K562 (cell line): ENCODE measurements at regions not wholly inside any gene's neighbourhood (a gene's known extent, or its start where the extent isn't known, plus 50 kb on each side); places are given as distances from the start of the nearest gene placed in this dataset.

Source experiments
- ATAC-seq: fragments of 200-7000 bp; cut with Tn5 transposase; 3 replicates; pipeline ENCODE4 v1.9.1; 2020; ENCODE audit warnings: moderate library complexity
- BruUV-seq: library from RNA; stranded (reverse); fragments of 400-500 nt; replicated peaks from 2 replicates; lab custom pipeline; 2021; lab: Mats Ljungman, UMichigan
- CTCF ChIA-PET: fragments of 300-600 bp; formaldehyde crosslinking; extraction: SDS; loops from one replicate; lab custom pipeline; 2021; ENCODE audit warnings: low intra/inter-chr PET ratio; lab: Yijun Ruan, JAX
- POLR2A ChIA-PET: fragments of 300-600, 350-650 bp; sonication (Branson Sonifier 250); formaldehyde crosslinking; extraction: SDS; loops from one replicate; lab custom pipeline; 2021; ENCODE audit warnings: antibody characterized with exemption, inconsistent platforms; lab: Yijun Ruan, JAX
- DNase-seq, 4 experiments: peaks; one replicate each; pipeline versions ENCODE4 v3.0.0 to v3.0.0-alpha.2; 2011 to 2018; ENCODE audit warnings: low spot score in 3 of 4, mixed read lengths in 3 of 4; ENCODE audit errors: extremely low read depth in 1 of 4
- FAIRE-seq: peaks from 2 replicates; lab custom pipeline; 2011; peaks lifted over from hg19 to GRCh38; lab: Jason Lieb, UNC
- H2AFZ ChIP-seq: 2 replicates; pipeline ENCODE4 v1.6.0; 2011; ENCODE audit warnings: low read depth, low read length, control low read depth, inconsistent platforms
- H3K27ac ChIP-seq: fragments of 200-600 bp; 3 replicates; pipeline ENCODE4 v1.8.0; 2011; ENCODE audit warnings: low read depth, mild to moderate bottlenecking, control low read depth, inconsistent platforms, low read length, moderate library complexity, mixed read lengths; ENCODE audit errors: extremely low read depth
- H3K27me3 ChIP-seq, 2 experiments: fragments of 300-600 bp in 1 of 2; 2 replicates in 1 of 2; 3 replicates in 1 of 2; pipeline versions ENCODE4 v1.6.0 to v1.8.0; 2011; ENCODE audit warnings: inconsistent platforms in 2 of 2, low read length in 2 of 2, mild to moderate bottlenecking in 1 of 2, mixed read lengths in 1 of 2, moderate library complexity in 1 of 2; ENCODE audit not compliant: control insufficient read depth in 2 of 2, insufficient read depth in 2 of 2
- H3K36me3 ChIP-seq: fragments of 300-600 bp; 3 replicates; pipeline ENCODE4 v1.8.0; 2011; ENCODE audit warnings: mild to moderate bottlenecking, low read length, inconsistent platforms; ENCODE audit not compliant: control insufficient read depth, insufficient read depth
- H3K4me1 ChIP-seq, 2 experiments: fragments of 200-600 bp in 1 of 2; replicated peaks in 1 of 2; 2 replicates in 1 of 2; 3 replicates in 1 of 2; pipeline versions ENCODE4 v1.5.1 to v1.8.0; 2011; ENCODE audit warnings: inconsistent platforms in 2 of 2, low read length in 2 of 2, mild to moderate bottlenecking in 1 of 2, mixed read lengths in 1 of 2, moderate library complexity in 1 of 2; ENCODE audit not compliant: control insufficient read depth in 2 of 2, insufficient read depth in 2 of 2
- H3K4me2 ChIP-seq: 2 replicates; pipeline ENCODE4 v1.6.1; 2011; ENCODE audit warnings: low read length, control low read depth, inconsistent platforms, mixed read lengths; ENCODE audit not compliant: insufficient read depth
- H3K4me3 ChIP-seq: fragments of 200-600 bp; sonication (generic), shearing (Covaris generic); 2 replicates; pipeline ENCODE4 v1.5.1; 2016; ENCODE audit warnings: control low read depth, inconsistent platforms
- H3K79me2 ChIP-seq: fragments of 200-600 bp; 3 replicates; pipeline ENCODE4 v1.8.0; 2011; ENCODE audit warnings: low read length, inconsistent platforms; ENCODE audit not compliant: control insufficient read depth, insufficient read depth
- H3K9ac ChIP-seq, 2 experiments: 2 replicates each; pipeline versions ENCODE4 v1.6.0 to v1.6.1; 2011; ENCODE audit warnings: low read depth in 2 of 2, low read length in 2 of 2, control low read depth in 1 of 2, inconsistent platforms in 1 of 2, mild to moderate bottlenecking in 1 of 2, mixed read lengths in 1 of 2; ENCODE audit not compliant: insufficient read depth in 1 of 2
- H3K9me1 ChIP-seq: one replicate; pipeline ENCODE4 v1.6.0; 2011; ENCODE audit warnings: inconsistent platforms, mild to moderate bottlenecking, low read length, moderate library complexity; ENCODE audit not compliant: control insufficient read depth, insufficient read depth
- H3K9me3 ChIP-seq: replicated peaks from 2 replicates; pipeline ENCODE4 v1.5.1; 2011; ENCODE audit warnings: low read depth, low read length, inconsistent platforms; ENCODE audit not compliant: control insufficient read depth, insufficient read depth
- H4K20me1 ChIP-seq: replicated peaks from 2 replicates; pipeline ENCODE4 v1.6.1; 2011; ENCODE audit warnings: low read length, inconsistent platforms, mixed read lengths; ENCODE audit not compliant: control insufficient read depth, insufficient read depth
- EGR1 ChIP-seq: fragments of 450-650 bp; conservative IDR thresholded peaks from 2 replicates; pipeline ENCODE4 v1.6.1; 2017; ENCODE audit warnings: mild to moderate bottlenecking
- FOSL1 ChIP-seq: fragments of 200-800 bp; sonication (Bioruptor generic); conservative IDR thresholded peaks from 2 replicates; pipeline ENCODE4 v1.6.1; 2016; ENCODE audit warnings: missing genetic modification characterization, missing compliant biosample characterization
- GTF2E2 ChIP-seq: fragments of 200-800 bp; sonication (Bioruptor generic); IDR thresholded peaks from 2 replicates; pipeline ENCODE4 v1.6.1; 2016; ENCODE audit warnings: missing genetic modification characterization, missing compliant biosample characterization
- MYBL2 ChIP-seq, 2 experiments: fragments of 450-650 bp in 1 of 2; sonication (generic) in 1 of 2; formaldehyde crosslinking in 1 of 2; IDR thresholded peaks; 2 replicates each; pipeline versions ENCODE4 v1.6.1 to v1.8.1; 2017 to 2022; ENCODE audit warnings: borderline replicate concordance in 1 of 2, inconsistent platforms in 1 of 2, low read depth in 1 of 2, mild to moderate bottlenecking in 1 of 2, missing genetic modification reagents in 1 of 2, moderate library complexity in 1 of 2
- NFE2 ChIP-seq: IDR thresholded peaks from 2 replicates; pipeline ENCODE4 v1.6.1; 2014; ENCODE audit warnings: antibody characterized with exemption, low read depth
- OTX1 ChIP-seq: fragments of 450-650 bp; formaldehyde crosslinking; IDR thresholded peaks from 2 replicates; pipeline ENCODE4 v1.4.0; 2022; ENCODE audit warnings: mild to moderate bottlenecking
- RB1 ChIP-seq: fragments of 450-650 bp; IDR thresholded peaks from 2 replicates; pipeline ENCODE4 v1.6.1; 2017; ENCODE audit warnings: low read depth, mild to moderate bottlenecking
- RFX1 ChIP-seq: fragments of 450-650 bp; IDR thresholded peaks from 2 replicates; pipeline ENCODE4 v1.6.1; 2016; ENCODE audit warnings: mild to moderate bottlenecking, moderate library complexity
- ZFP36 ChIP-seq: fragments of 150-350 bp; IDR thresholded peaks from 2 replicates; pipeline ENCODE4 v1.6.1; 2018; ENCODE audit warnings: low read length, low read depth; ENCODE audit not compliant: partially characterized antibody
- ZNF253 ChIP-seq: fragments of 250-450 bp; sonication (Bioruptor Pico); conservative IDR thresholded peaks from 2 replicates; pipeline ENCODE4 v1.6.1; 2021; ENCODE audit warnings: mild to moderate bottlenecking
- ZNF764 ChIP-seq: fragments of 250-450 bp; sonication (Bioruptor Pico); IDR thresholded peaks from 2 replicates; pipeline ENCODE4 v1.4.0; 2020; ENCODE audit warnings: low read depth, mild to moderate bottlenecking, moderate library complexity
- WGBS: fragments of 100-300 bp; shearing (Covaris generic); methylation state at CpG from one replicate; pipeline ENCODE4 v1.1.6; 2016; ENCODE audit warnings: low coverage, mixed read lengths; ENCODE audit not compliant: insufficient coverage; ENCODE audit errors: missing lambda C conversion rate; 5-methylcytosine and 5-hydroxymethylcytosine counted together
- in situ Hi-C: fragments of 300-500 bp; cut with MboI; formaldehyde crosslinking; loops from 4 replicates; pipeline ENCODE4 v1.15.0; 2018; ENCODE audit warnings: inconsistent platforms, mixed read lengths
- intact Hi-C: fragments of 100-400 bp; cut with micrococcal nuclease; formaldehyde crosslinking; loops from 2 replicates; pipeline ENCODE4 v1.14.2; 2022
- TF ChIP-seq, protein P1 (sequence below): fragments of 450-650 bp; IDR thresholded peaks from 2 replicates; pipeline ENCODE4 v1.7.1; 2018; ENCODE audit warnings: mild to moderate bottlenecking, low read depth; ENCODE audit not compliant: partially characterized antibody
- TF ChIP-seq, protein P2 (sequence below): fragments of 250-450 bp; sonication (Bioruptor Pico); IDR thresholded peaks from 2 replicates; pipeline ENCODE4 v1.4.0; 2020; ENCODE audit warnings: mild to moderate bottlenecking
- TF ChIP-seq, protein P3 (sequence below), 2 experiments: fragments of 250-450 bp in 1 of 2; fragments of 450-650 bp in 1 of 2; sonication (Bioruptor Pico) in 1 of 2; IDR thresholded peaks; 2 replicates each; pipeline versions ENCODE4 v1.6.1 to v1.8.0; 2016 to 2021; ENCODE audit warnings: mild to moderate bottlenecking in 2 of 2, moderate library complexity in 2 of 2, missing compliant biosample characterization in 1 of 2, missing genetic modification characterization in 1 of 2

DNA sequence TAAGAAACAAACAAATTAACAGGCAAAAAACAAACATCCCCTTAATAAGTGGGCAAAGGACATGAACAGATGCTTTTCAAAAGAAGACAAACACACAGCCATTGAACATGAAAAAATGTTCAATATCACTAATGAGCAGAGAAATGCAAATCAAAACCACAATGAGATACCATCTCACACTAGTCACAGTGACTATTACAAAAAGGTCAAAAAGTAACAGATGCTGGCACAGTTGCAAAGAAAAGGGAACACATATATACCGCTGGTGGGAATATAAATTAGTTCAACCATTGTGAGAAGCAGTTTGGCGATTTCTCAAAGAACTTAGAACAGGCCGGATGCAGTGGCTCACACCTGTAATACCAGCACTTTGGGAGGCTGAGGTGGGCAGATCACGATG lies 146.1 kb upstream of the NEIL3 start:
- Histone ChIP-seq H3K4me2 (no peak overlapping the region), H3K36me3 (no peaks in the 10 kb centered on the region), H3K9me1 (no peaks in the 10 kb centered on the region), H4K20me1 (no peaks in the 10 kb centered on the region), H3K4me1 (no peaks in the 10 kb centered on the region), H3K9ac (no peak overlapping the region), H3K4me3 (no peak overlapping the region), H3K79me2 (no peaks in the 10 kb centered on the region), H3K27ac (no peak overlapping the region), H3K27me3 (no peaks in the 10 kb centered on the region), H2AFZ (no peak overlapping the region), H3K9me3 (no peaks in the 10 kb centered on the region)
- 0% methylated on average over 4 of the region's 4 CpGs for WGBS
- no peak for TF ChIP-seq RB1
- TF ChIP-seq, protein P1, sequence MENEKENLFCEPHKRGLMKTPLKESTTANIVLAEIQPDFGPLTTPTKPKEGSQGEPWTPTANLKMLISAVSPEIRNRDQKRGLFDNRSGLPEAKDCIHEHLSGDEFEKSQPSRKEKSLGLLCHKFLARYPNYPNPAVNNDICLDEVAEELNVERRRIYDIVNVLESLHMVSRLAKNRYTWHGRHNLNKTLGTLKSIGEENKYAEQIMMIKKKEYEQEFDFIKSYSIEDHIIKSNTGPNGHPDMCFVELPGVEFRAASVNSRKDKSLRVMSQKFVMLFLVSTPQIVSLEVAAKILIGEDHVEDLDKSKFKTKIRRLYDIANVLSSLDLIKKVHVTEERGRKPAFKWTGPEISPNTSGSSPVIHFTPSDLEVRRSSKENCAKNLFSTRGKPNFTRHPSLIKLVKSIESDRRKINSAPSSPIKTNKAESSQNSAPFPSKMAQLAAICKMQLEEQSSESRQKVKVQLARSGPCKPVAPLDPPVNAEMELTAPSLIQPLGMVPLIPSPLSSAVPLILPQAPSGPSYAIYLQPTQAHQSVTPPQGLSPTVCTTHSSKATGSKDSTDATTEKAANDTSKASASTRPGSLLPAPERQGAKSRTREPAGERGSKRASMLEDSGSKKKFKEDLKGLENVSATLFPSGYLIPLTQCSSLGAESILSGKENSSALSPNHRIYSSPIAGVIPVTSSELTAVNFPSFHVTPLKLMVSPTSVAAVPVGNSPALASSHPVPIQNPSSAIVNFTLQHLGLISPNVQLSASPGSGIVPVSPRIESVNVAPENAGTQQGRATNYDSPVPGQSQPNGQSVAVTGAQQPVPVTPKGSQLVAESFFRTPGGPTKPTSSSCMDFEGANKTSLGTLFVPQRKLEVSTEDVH: no peak
- no peak for TF ChIP-seq OTX1 (CRISPR knock-in tag)
- no peak for TF ChIP-seq MYBL2 (IDR thresholded peaks at IDR 0.05; ENCODE audit: low read depth)
- TF ChIP-seq MYBL2 (CRISPR knock-in tag; IDR thresholded peaks at IDR 0.05; ENCODE audit: borderline replicate concordance): no peak
- no peak for TF ChIP-seq ZNF764 (CRISPR knock-in tag)
- TF ChIP-seq, protein P2, sequence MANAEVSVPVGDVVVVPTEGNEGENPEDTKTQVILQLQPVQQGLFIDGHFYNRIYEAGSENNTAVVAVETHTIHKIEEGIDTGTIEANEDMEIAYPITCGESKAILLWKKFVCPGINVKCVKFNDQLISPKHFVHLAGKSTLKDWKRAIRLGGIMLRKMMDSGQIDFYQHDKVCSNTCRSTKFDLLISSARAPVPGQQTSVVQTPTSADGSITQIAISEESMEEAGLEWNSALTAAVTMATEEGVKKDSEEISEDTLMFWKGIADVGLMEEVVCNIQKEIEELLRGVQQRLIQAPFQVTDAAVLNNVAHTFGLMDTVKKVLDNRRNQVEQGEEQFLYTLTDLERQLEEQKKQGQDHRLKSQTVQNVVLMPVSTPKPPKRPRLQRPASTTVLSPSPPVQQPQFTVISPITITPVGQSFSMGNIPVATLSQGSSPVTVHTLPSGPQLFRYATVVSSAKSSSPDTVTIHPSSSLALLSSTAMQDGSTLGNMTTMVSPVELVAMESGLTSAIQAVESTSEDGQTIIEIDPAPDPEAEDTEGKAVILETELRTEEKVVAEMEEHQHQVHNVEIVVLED: no peak
- no peak for TF ChIP-seq ZFP36
- TF ChIP-seq RFX1: no peak
- no peak for TF ChIP-seq FOSL1
- no peak for TF ChIP-seq EGR1
- TF ChIP-seq ZNF253 (CRISPR knock-in tag): no peak
- TF ChIP-seq, protein P3, sequence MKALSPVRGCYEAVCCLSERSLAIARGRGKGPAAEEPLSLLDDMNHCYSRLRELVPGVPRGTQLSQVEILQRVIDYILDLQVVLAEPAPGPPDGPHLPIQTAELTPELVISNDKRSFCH (CRISPR knock-in tag; IDR thresholded peaks at IDR 0.05): no peak
- TF ChIP-seq, protein P3 (tag; IDR thresholded peaks at IDR 0.05): no peak
- TF ChIP-seq NFE2: no peak
- TF ChIP-seq GTF2E2 (tag): no peak
- FAIRE-seq (no peak), ATAC-seq (no peak), DNase-seq (no peak)
- POLR2A ChIA-PET: no interaction called here
- CTCF ChIA-PET: no interaction called here
- BruUV-seq: no TSS peak
- in situ Hi-C loops: no loop called here
- intact Hi-C loops: no loop called here
